GM12875 (cell line): ENCODE measurements at regions not wholly inside any gene's neighbourhood (a gene's known extent, or its start where the extent isn't known, plus 50 kb on each side); places are given as distances from the start of the nearest gene placed in this dataset.

Source experiments
- H3K4me3 ChIP-seq: one replicate; pipeline ENCODE4 v1.5.1; 2011; ENCODE audit warnings: low read depth, low read length, control low read depth
- CTCF ChIP-seq: IDR thresholded peaks from 2 replicates; pipeline ENCODE4 v1.5.1; 2011; ENCODE audit warnings: low read depth, mild to moderate bottlenecking, control low read depth, inconsistent platforms, low read length, moderate library complexity, borderline replicate concordance; ENCODE audit not compliant: insufficient read depth

- no peak for TF ChIP-seq CTCF
- no peak overlapping the region for H3K4me3 ChIP-seq
These were observed 1546.6 kb downstream of the SLITRK5 start for GRCh38 chr13:89217813-89218212.

- H3K4me3 ChIP-seq, result no peak overlapping the region
- no peak for TF ChIP-seq CTCF
These were observed 1550.5 kb downstream of the SLITRK5 start for GRCh38 chr13:89221557-89222158.

GRCh38 chr13:89227356-89227755, 1556.2 kb downstream of the SLITRK5 start:
- no peak overlapping the region for H3K4me3 ChIP-seq
- no peak for TF ChIP-seq CTCF

GRCh38 chr13:89238496-89238895, 1567.3 kb downstream of the SLITRK5 start:
- TF ChIP-seq CTCF, result no peak
- no peak overlapping the region for H3K4me3 ChIP-seq

- no peak for TF ChIP-seq CTCF
- no peak overlapping the region for H3K4me3 ChIP-seq
These were observed 1568.4 kb downstream of the SLITRK5 start for GRCh38 chr13:89239361-89240127.

- no peak for TF ChIP-seq CTCF
- no peak overlapping the region for H3K4me3 ChIP-seq
These were observed 1584.8 kb downstream of the SLITRK5 start for GRCh38 chr13:89255844-89256406.

GRCh38 chr13:89267734-89268133, 1596.6 kb downstream of the SLITRK5 start:
- TF ChIP-seq CTCF, result no peak
- H3K4me3 ChIP-seq, result no peak overlapping the region
